H1 (cell line): ENCODE measurements at regions not wholly inside any gene's neighbourhood (a gene's known extent, or its start where the extent isn't known, plus 50 kb on each side); places are given as distances from the start of the nearest gene placed in this dataset.

Experiments used
- CTCF ChIA-PET: fragments of 300-600 bp; sonication (Branson Sonifier 250); formaldehyde crosslinking; loops from one replicate; lab custom pipeline; 2021; ENCODE audit not compliant: partially characterized antibody; lab: Charles Lee
- POLR2A ChIA-PET: fragments of 300-600 bp; sonication (Branson Sonifier 250); formaldehyde crosslinking; loops from one replicate; lab custom pipeline; 2021; ENCODE audit warnings: inconsistent platforms; ENCODE audit not compliant: partially characterized antibody; lab: Charles Lee
- DNase-seq, 2 experiments: peaks; one replicate each; pipeline versions ENCODE4 v3.0.0 to v3.0.0-alpha.2; 2010 to 2022; ENCODE audit warnings: low spot score in 2 of 2, low read depth in 1 of 2, mixed read lengths in 1 of 2
- FAIRE-seq: peaks from 2 replicates; lab custom pipeline; 2011; peaks lifted over from hg19 to GRCh38; lab: Jason Lieb, UNC
- H2AFZ ChIP-seq: 2 replicates; pipeline ENCODE4 v1.8.1; 2012; ENCODE audit warnings: low read length, inconsistent platforms
- H2AK5ac ChIP-seq: 2 replicates; pipeline ENCODE4 v1.6.1; 2013; ENCODE audit warnings: low read depth, low read length
- H2BK120ac ChIP-seq: replicated peaks from 2 replicates; pipeline ENCODE3; 2013; ENCODE audit warnings: low read depth, low read length, inconsistent platforms
- H2BK12ac ChIP-seq: 2 replicates; pipeline ENCODE4 v1.6.1; 2013; ENCODE audit warnings: low read depth, low read length
- H2BK15ac ChIP-seq: 2 replicates; pipeline ENCODE4 v1.6.1; 2013; ENCODE audit warnings: low read length
- H2BK20ac ChIP-seq: 2 replicates; pipeline ENCODE4 v1.6.1; 2013; ENCODE audit warnings: low read length
- H2BK5ac ChIP-seq: 2 replicates; pipeline ENCODE4 v1.6.1; 2013; ENCODE audit warnings: low read depth, low read length
- H3K14ac ChIP-seq: 2 replicates; pipeline ENCODE4 v1.6.1; 2013; ENCODE audit warnings: inconsistent platforms; ENCODE audit not compliant: insufficient read length
- H3K18ac ChIP-seq: 2 replicates; pipeline ENCODE4 v1.6.1; 2013; ENCODE audit warnings: low read length; ENCODE audit errors: extremely low read depth
- H3K23ac ChIP-seq: 2 replicates; pipeline ENCODE4 v1.6.1; 2013; ENCODE audit warnings: inconsistent platforms; ENCODE audit not compliant: insufficient read length
- H3K23me2 ChIP-seq: 2 replicates; pipeline ENCODE4 v1.6.1; 2013; ENCODE audit warnings: low read depth, low read length
- H3K27ac ChIP-seq: 2 replicates; pipeline ENCODE4 v1.6.1; 2011; ENCODE audit warnings: low read depth, low read length, inconsistent platforms
- H3K27me3 ChIP-seq, 4 experiments: replicated peaks in 1 of 4; 1 replicate in 1 of 4; 2 replicates in 3 of 4; pipeline versions ENCODE4 v1.6.1 to v1.8.1; 2011 to 2013; ENCODE audit warnings: low read length in 3 of 4, mild to moderate bottlenecking in 3 of 4, inconsistent platforms in 2 of 4, mixed read lengths in 2 of 4, moderate library complexity in 1 of 4; ENCODE audit not compliant: control insufficient read depth in 3 of 4, insufficient read depth in 3 of 4; ENCODE audit errors: extremely low read depth in 1 of 4
- H3K36me3 ChIP-seq, 4 experiments: 2 replicates each; pipeline versions ENCODE4 v1.6.1 to v1.8.1; 2011 to 2013; ENCODE audit warnings: mild to moderate bottlenecking in 4 of 4, low read length in 3 of 4, moderate library complexity in 2 of 4, control low read depth in 1 of 4, inconsistent platforms in 1 of 4; ENCODE audit not compliant: insufficient read depth in 4 of 4, control insufficient read depth in 2 of 4
- H3K4ac ChIP-seq: replicated peaks from 2 replicates; pipeline ENCODE3; 2013; ENCODE audit warnings: low read length, low read depth, mixed read lengths, inconsistent platforms; ENCODE audit not compliant: insufficient read length
- H3K4me1 ChIP-seq, 4 experiments: replicated peaks in 1 of 4; 1 replicate in 1 of 4; 2 replicates in 3 of 4; pipeline versions ENCODE4 v1.6.1 to v1.8.1; 2011 to 2013; ENCODE audit warnings: low read length in 3 of 4, inconsistent platforms in 2 of 4, mixed read lengths in 1 of 4; ENCODE audit not compliant: insufficient read depth in 4 of 4, control insufficient read depth in 3 of 4
- H3K4me2 ChIP-seq, 2 experiments: 2 replicates each; pipeline versions ENCODE4 v1.6.1 to v1.8.1; 2011 to 2013; ENCODE audit warnings: low read depth in 2 of 2, low read length in 2 of 2, control low read depth in 1 of 2, inconsistent platforms in 1 of 2, mild to moderate bottlenecking in 1 of 2; ENCODE audit not compliant: insufficient read depth in 1 of 2
- H3K4me3 ChIP-seq, 4 experiments: fragments of 200-600, 300-600 bp in 1 of 4; sonication (generic), shearing (Covaris generic), sonication (Bioruptor Twin) in 1 of 4; 2 replicates each; pipeline versions ENCODE4 v1.5.1 to v1.8.1; 2011 to 2016; ENCODE audit warnings: low read length in 4 of 4, low read depth in 3 of 4, control low read depth in 2 of 4, inconsistent platforms in 2 of 4, mild to moderate bottlenecking in 2 of 4, mixed read lengths in 1 of 4, moderate library complexity in 1 of 4; ENCODE audit not compliant: insufficient read depth in 2 of 4; ENCODE audit errors: extremely low read depth in 1 of 4
- H3K56ac ChIP-seq: replicated peaks from 2 replicates; pipeline ENCODE3; 2013; ENCODE audit warnings: low read depth, mild to moderate bottlenecking, mixed read lengths, low read length, inconsistent platforms; ENCODE audit not compliant: insufficient read length
- H3K79me1 ChIP-seq: 2 replicates; pipeline ENCODE4 v1.6.1; 2013; ENCODE audit warnings: low read depth, low read length, control low read depth
- H3K79me2 ChIP-seq, 2 experiments: 2 replicates each; pipeline versions ENCODE4 v1.6.1 to v1.8.1; 2012 to 2013; ENCODE audit warnings: low read length in 2 of 2, mild to moderate bottlenecking in 2 of 2, inconsistent platforms in 1 of 2; ENCODE audit not compliant: insufficient read depth in 2 of 2, control insufficient read depth in 1 of 2
- H3K9ac ChIP-seq, 4 experiments: replicated peaks in 1 of 4; 1 replicate in 1 of 4; 2 replicates in 3 of 4; pipeline versions ENCODE4 v1.6.1 to v1.8.1; 2011 to 2013; ENCODE audit warnings: low read depth in 3 of 4, low read length in 3 of 4, control low read depth in 2 of 4, mild to moderate bottlenecking in 2 of 4, moderate library complexity in 2 of 4, inconsistent platforms in 1 of 4; ENCODE audit errors: extremely low read depth in 1 of 4
- H3K9me3 ChIP-seq, 2 experiments: 2 replicates each; pipeline versions ENCODE4 v1.6.1 to v1.8.1; 2012 to 2013; ENCODE audit warnings: mild to moderate bottlenecking in 2 of 2, moderate library complexity in 2 of 2, control low read depth in 1 of 2, inconsistent platforms in 1 of 2, low read depth in 1 of 2, low read length in 1 of 2, mixed read lengths in 1 of 2; ENCODE audit not compliant: insufficient read depth in 2 of 2
- H4K20me1 ChIP-seq, 2 experiments: replicated peaks in 1 of 2; 2 replicates each; pipeline versions ENCODE3 to v1.8.1; 2011 to 2013; ENCODE audit warnings: inconsistent platforms in 2 of 2, low read length in 2 of 2, mild to moderate bottlenecking in 1 of 2; ENCODE audit not compliant: insufficient read depth in 2 of 2, control insufficient read depth in 1 of 2
- H4K5ac ChIP-seq: 2 replicates; pipeline ENCODE4 v1.6.1; 2013; ENCODE audit warnings: low read length, low read depth, mixed read lengths, inconsistent platforms; ENCODE audit not compliant: insufficient read length
- H4K8ac ChIP-seq: 2 replicates; pipeline ENCODE4 v1.8.0; 2013; ENCODE audit warnings: mild to moderate bottlenecking, moderate library complexity, low read length, inconsistent platforms; ENCODE audit not compliant: insufficient read depth; ENCODE audit errors: extremely low read depth
- H4K91ac ChIP-seq: replicated peaks from 2 replicates; pipeline ENCODE3; 2013; ENCODE audit warnings: low read length, mixed read lengths, inconsistent platforms; ENCODE audit not compliant: insufficient read length
- ASH2L ChIP-seq: fragments of 200-600, 300-600 bp; sonication (generic); IDR thresholded peaks from one replicate; pipeline ENCODE4 v1.7.1; 2017; ENCODE audit warnings: low read length
- BACH1 ChIP-seq: IDR thresholded peaks from 2 replicates; pipeline ENCODE4 v1.6.1; 2012; ENCODE audit warnings: low read length, improper control_type of control experiment
- BCL11A ChIP-seq, 2 experiments: IDR thresholded peaks; one replicate each; pipeline ENCODE4 v1.6.1; 2011; ENCODE audit warnings: low read depth in 2 of 2, low read length in 2 of 2, mild to moderate bottlenecking in 2 of 2
- CHD1 ChIP-seq: IDR thresholded peaks from 2 replicates; pipeline ENCODE4 v1.6.1; 2012; ENCODE audit warnings: low read depth, low read length, improper control_type of control experiment
- E2F6 ChIP-seq: IDR thresholded peaks from 2 replicates; pipeline ENCODE4 v1.6.1; 2012; ENCODE audit warnings: inconsistent platforms
- KDM1A ChIP-seq: fragments of 200-600, 300-600 bp; sonication (generic); IDR thresholded peaks from 2 replicates; pipeline ENCODE4 v1.7.1; 2016; ENCODE audit warnings: mild to moderate bottlenecking, low read length, borderline replicate concordance
- KDM4A ChIP-seq: IDR thresholded peaks from one replicate; pipeline ENCODE4 v1.7.1; 2012; ENCODE audit warnings: low read depth, mild to moderate bottlenecking, moderate library complexity, low read length, inconsistent platforms; ENCODE audit not compliant: severe bottlenecking
- PHF8 ChIP-seq: fragments of 200-600 bp; sonication (generic); conservative IDR thresholded peaks from 2 replicates; pipeline ENCODE4 v1.7.1; 2012; ENCODE audit warnings: low read depth, mild to moderate bottlenecking, inconsistent platforms, low read length, moderate library complexity
- POLR2A ChIP-seq, 2 experiments: IDR thresholded peaks; 1 replicate in 1 of 2; 2 replicates in 1 of 2; pipeline ENCODE4 v1.6.1; 2011; ENCODE audit warnings: low read depth in 2 of 2, low read length in 2 of 2, mild to moderate bottlenecking in 2 of 2; ENCODE audit errors: control extremely low read depth in 1 of 2
- RFX5 ChIP-seq: IDR thresholded peaks from 2 replicates; pipeline ENCODE4 v1.6.1; 2011; ENCODE audit warnings: low read depth, low read length, improper control_type of control experiment, borderline replicate concordance
- SP2 ChIP-seq: IDR thresholded peaks from 2 replicates; pipeline ENCODE4 v1.6.1; 2012; ENCODE audit warnings: mild to moderate bottlenecking, low read length, inconsistent platforms
- SUZ12 ChIP-seq: fragments of 200-600 bp; sonication (generic); IDR thresholded peaks from 2 replicates; pipeline ENCODE4 v1.6.1; 2012; ENCODE audit warnings: mild to moderate bottlenecking, inconsistent platforms, low read length, moderate library complexity, mixed read lengths
- WGBS, 2 experiments: shearing (Covaris generic) in 1 of 2; methylation state at CpG; one replicate each; pipeline versions ENCODE4 v1.1.6 to v1.1.7; 2013 to 2015; ENCODE audit warnings: low lambda C conversion rate in 2 of 2, mixed read lengths in 2 of 2, inconsistent platforms in 1 of 2, low coverage in 1 of 2, missing lambda C conversion rate in 1 of 2; ENCODE audit not compliant: insufficient replicate concordance in 2 of 2, insufficient coverage in 1 of 2, insufficient read length in 1 of 2; ENCODE audit errors: extremely low coverage in 1 of 2, missing lambda C conversion rate in 1 of 2; 5-methylcytosine and 5-hydroxymethylcytosine counted together
- TF ChIP-seq, protein P1 (sequence below), 3 experiments: IDR thresholded peaks; 1 replicate in 2 of 3; 2 replicates in 1 of 3; pipeline versions ENCODE4 v1.5.1 to v1.6.1; 2011; ENCODE audit warnings: low read length in 3 of 3, mild to moderate bottlenecking in 3 of 3, inconsistent platforms in 2 of 3, low read depth in 1 of 3, moderate library complexity in 1 of 3; ENCODE audit not compliant: insufficient read depth in 1 of 3; ENCODE audit errors: control extremely low read depth in 1 of 3

- H3K36me3 ChIP-seq = no peaks in the 10 kb centered on the region
- H3K79me2 ChIP-seq = no peaks in the 10 kb centered on the region
- no peak overlapping the region for H3K4me3 ChIP-seq
- no peaks in the 10 kb centered on the region for H3K23me2 ChIP-seq
- no peak overlapping the region for H3K14ac ChIP-seq
- H4K20me1 ChIP-seq = no peaks in the 10 kb centered on the region
- TF ChIP-seq SUZ12 = no peak
- no peak for TF ChIP-seq CHD1
- no peak for TF ChIP-seq POLR2A (IDR thresholded peaks at IDR 0.05; ENCODE audit: control extremely low read depth in 1 of 2, low read depth in 2 of 2, low read length in 2 of 2)
- no peak for TF ChIP-seq PHF8
- TF ChIP-seq KDM1A = no peak
- no peak for TF ChIP-seq ASH2L
- TF ChIP-seq BCL11A (IDR thresholded peaks at IDR 0.05; ENCODE audit: low read depth in 2 of 2, low read length in 2 of 2) = no peak
- TF ChIP-seq, protein P1, sequence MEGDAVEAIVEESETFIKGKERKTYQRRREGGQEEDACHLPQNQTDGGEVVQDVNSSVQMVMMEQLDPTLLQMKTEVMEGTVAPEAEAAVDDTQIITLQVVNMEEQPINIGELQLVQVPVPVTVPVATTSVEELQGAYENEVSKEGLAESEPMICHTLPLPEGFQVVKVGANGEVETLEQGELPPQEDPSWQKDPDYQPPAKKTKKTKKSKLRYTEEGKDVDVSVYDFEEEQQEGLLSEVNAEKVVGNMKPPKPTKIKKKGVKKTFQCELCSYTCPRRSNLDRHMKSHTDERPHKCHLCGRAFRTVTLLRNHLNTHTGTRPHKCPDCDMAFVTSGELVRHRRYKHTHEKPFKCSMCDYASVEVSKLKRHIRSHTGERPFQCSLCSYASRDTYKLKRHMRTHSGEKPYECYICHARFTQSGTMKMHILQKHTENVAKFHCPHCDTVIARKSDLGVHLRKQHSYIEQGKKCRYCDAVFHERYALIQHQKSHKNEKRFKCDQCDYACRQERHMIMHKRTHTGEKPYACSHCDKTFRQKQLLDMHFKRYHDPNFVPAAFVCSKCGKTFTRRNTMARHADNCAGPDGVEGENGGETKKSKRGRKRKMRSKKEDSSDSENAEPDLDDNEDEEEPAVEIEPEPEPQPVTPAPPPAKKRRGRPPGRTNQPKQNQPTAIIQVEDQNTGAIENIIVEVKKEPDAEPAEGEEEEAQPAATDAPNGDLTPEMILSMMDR (IDR thresholded peaks at IDR 0.05; ENCODE audit: control extremely low read depth in 1 of 3, insufficient read depth in 1 of 3, low read depth in 1 of 3, low read length in 3 of 3) = no peak
- no peak for TF ChIP-seq BACH1
- TF ChIP-seq SP2 = no peak
- TF ChIP-seq E2F6 = no peak
- TF ChIP-seq RFX5 = no peak
- no peak for TF ChIP-seq KDM4A
- no peak overlapping the region for H3K23ac ChIP-seq
- no peak overlapping the region for H2BK20ac ChIP-seq
- H3K79me1 ChIP-seq = no peaks in the 10 kb centered on the region
- WGBS, 2 experiments = 69% methylated on average over 4 of the region's 4 CpGs; no CpG with 5 or more reads in 1 of the 2 experiments
- CTCF ChIA-PET = no interaction called here
- no peak overlapping the region for H2AK5ac ChIP-seq
- H2BK15ac ChIP-seq = no peak overlapping the region
- no peak overlapping the region for H4K91ac ChIP-seq
- no peaks in the 10 kb centered on the region for H3K27me3 ChIP-seq
- H2BK12ac ChIP-seq = no peak overlapping the region
- no peak overlapping the region for H3K18ac ChIP-seq
- H3K27ac ChIP-seq = no peak overlapping the region
- no peak overlapping the region for H2BK5ac ChIP-seq
- H4K5ac ChIP-seq = no peak overlapping the region
- POLR2A ChIA-PET = no interaction called here
- H3K4me2 ChIP-seq = no peak overlapping the region
- H3K9me3 ChIP-seq = no peaks in the 10 kb centered on the region
- H3K56ac ChIP-seq = no peak overlapping the region
- DNase-seq (no peak), FAIRE-seq (no peak)
- no peaks in the 10 kb centered on the region for H3K4me1 ChIP-seq
- no peak overlapping the region for H2AFZ ChIP-seq
- H4K8ac ChIP-seq = no peak overlapping the region
- no peak overlapping the region for H3K9ac ChIP-seq
- no peak overlapping the region for H2BK120ac ChIP-seq
- H3K4ac ChIP-seq = no peak overlapping the region
Measured at GRCh38 chr4:179989975-179990374, 2253.2 kb upstream of the TENM3 start.
